ENCODE measurements at regions not wholly inside any gene's neighbourhood (a gene's known extent, or its start where the extent isn't known, plus 50 kb on each side); places are given as distances from the start of the nearest gene placed in this dataset.

DNA sequence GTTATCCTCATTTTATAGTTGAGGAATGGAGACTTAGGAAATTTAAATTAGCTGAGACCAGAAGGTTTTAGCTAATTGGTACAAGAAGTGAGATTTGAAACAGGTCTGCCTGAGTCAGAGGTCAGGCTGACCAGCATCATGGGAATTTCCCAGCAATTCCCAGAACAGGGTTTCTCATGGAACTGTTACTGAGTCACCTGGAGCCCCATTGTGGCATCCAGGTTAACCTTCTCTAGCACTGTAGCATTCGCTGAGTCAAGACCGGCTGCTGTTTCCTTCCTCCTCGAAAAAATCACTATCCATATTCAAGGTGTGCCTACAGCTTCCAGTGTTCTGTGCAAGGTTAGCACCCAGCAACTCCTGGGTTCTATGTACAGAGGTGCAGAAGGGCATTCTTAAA lies 238.0 kb upstream of the MAN1A1 start:
- Histone ChIP-seq H3K36me3 (no peaks in the 10 kb centered on the region), H3K27ac (no peak overlapping the region), H3K4me3 (no peak overlapping the region), H3K9me3 (no peaks in the 10 kb centered on the region), H3K4me1 (no peaks in the 10 kb centered on the region), H3K27me3 (no peaks in the 10 kb centered on the region)
- 66 to 79% methylated on average over 3 of the region's 3 CpGs for whole genome bisulfite sequencing, 2 donors
- TF ChIP-seq POLR2A (IDR thresholded peaks at IDR 0.05) (no peak), EP300 (IDR thresholded peaks at IDR 0.05) (no peak), CTCF (IDR thresholded peaks at IDR 0.05) (no peak)
- no peak for DNase-seq (ENCODE audit: low spot score in 2 of 2)

- WGBS, 2 donors: 75 to 77% methylated on average over 3 of the region's 3 CpGs
- no peaks in the 10 kb centered on the region for H3K9me3 ChIP-seq
These were observed 236.8 kb upstream of the MAN1A1 start for GRCh38 chr6:119586250-119586882.

DNA sequence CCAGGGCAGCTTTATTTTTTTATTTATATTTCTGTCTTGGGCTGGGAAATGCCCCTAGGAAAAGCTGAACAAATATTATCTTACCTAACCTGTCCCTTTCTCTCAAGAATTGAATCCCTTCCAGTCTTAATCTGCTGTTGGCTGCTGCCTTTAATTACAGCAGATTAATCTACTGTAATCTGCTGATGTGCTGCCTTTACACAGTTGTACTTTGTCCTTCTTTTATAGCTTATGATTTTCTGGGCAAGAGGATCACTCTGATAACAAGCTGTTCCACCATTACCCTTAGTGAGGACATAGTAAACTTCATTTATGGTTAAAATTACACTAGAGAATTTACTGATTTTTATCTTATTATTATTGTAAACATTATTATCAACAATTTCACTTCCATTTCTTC lies 234.5 kb upstream of the MAN1A1 start:
- Histone ChIP-seq H3K27ac (no peak overlapping the region), H3K27me3 (no peaks in the 10 kb centered on the region), H3K36me3 (no peaks in the 10 kb centered on the region), H3K4me3 (no peak overlapping the region), H3K4me1 (no peaks in the 10 kb centered on the region), H3K9me3 (no peaks in the 10 kb centered on the region)
- TF ChIP-seq POLR2A (IDR thresholded peaks at IDR 0.05) (no peak), CTCF (IDR thresholded peaks at IDR 0.05) (no peak), EP300 (IDR thresholded peaks at IDR 0.05) (no peak)
- no peak for DNase-seq (ENCODE audit: low spot score in 2 of 2)

More at GRCh38 chr6:119586250-119586882, 236.8 kb upstream of the MAN1A1 start:
- no peaks in the 10 kb centered on the region for H3K36me3 ChIP-seq
- no peak for DNase-seq (ENCODE audit: low spot score in 2 of 2)
- H3K4me3 ChIP-seq: no peak overlapping the region
- TF ChIP-seq POLR2A (IDR thresholded peaks at IDR 0.05): no peak
- TF ChIP-seq CTCF (IDR thresholded peaks at IDR 0.05): no peak
- TF ChIP-seq EP300 (IDR thresholded peaks at IDR 0.05): no peak
- no peaks in the 10 kb centered on the region for H3K27me3 ChIP-seq
- H3K27ac ChIP-seq: no peak overlapping the region
- H3K4me1 ChIP-seq: no peaks in the 10 kb centered on the region

DNA sequence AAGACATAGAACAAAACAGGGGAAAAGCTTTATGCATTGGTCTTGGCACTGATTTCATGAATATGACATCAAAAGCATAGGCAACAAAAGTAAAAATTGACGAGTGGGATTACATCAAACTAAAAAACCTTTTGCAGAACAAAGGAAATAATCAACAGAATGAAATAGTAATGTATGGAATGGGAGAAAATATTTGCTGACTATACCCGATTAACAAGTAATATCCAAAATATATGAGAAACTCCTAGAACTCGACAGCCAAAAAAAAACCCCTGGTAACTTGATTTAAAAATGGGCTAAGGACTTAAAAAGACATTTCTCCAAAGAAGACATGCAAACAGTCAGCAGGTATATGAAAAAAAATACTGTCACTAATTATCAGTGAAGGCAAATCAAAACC lies 231.7 kb upstream of the MAN1A1 start:
- Histone ChIP-seq H3K4me3 (no peak overlapping the region), H3K4me1 (no peaks in the 10 kb centered on the region), H3K9me3 (peaks cover 0 to 17% (median 5%) of the 10 kb centered on the region in 4 donors), H3K36me3 (no peaks in the 10 kb centered on the region), H3K27me3 (no peaks in the 10 kb centered on the region), H3K27ac (no peak overlapping the region)
- WGBS, 2 donors: 91 to 93% methylated on average over 3 of the region's 3 CpGs
- no peak for DNase-seq (ENCODE audit: low spot score in 2 of 2)
- TF ChIP-seq POLR2A (IDR thresholded peaks at IDR 0.05) (no peak), EP300 (IDR thresholded peaks at IDR 0.05) (no peak), CTCF (IDR thresholded peaks at IDR 0.05) (no peak)

- no peak overlapping the region for H3K27ac ChIP-seq
- no peak for DNase-seq (ENCODE audit: low spot score in 2 of 2)
- 65 to 73% methylated on average over 2 of the region's 2 CpGs for WGBS, 2 donors
- H3K9me3 ChIP-seq: peaks cover 0 to 33% (median 5%) of the 10 kb centered on the region in 4 donors
- H3K27me3 ChIP-seq: no peaks in the 10 kb centered on the region
- H3K36me3 ChIP-seq: no peaks in the 10 kb centered on the region
- TF ChIP-seq CTCF (IDR thresholded peaks at IDR 0.05) (no peak), EP300 (IDR thresholded peaks at IDR 0.05) (no peak), POLR2A (IDR thresholded peaks at IDR 0.05) (no peak)
- no peak overlapping the region for H3K4me3 ChIP-seq
- no peaks in the 10 kb centered on the region for H3K4me1 ChIP-seq
These were observed 226.2 kb upstream of the MAN1A1 start for GRCh38 chr6:119575721-119576120.

All from tibial nerve (tissue), 4 donors.